HG02763 (cell line): ENCODE measurements at regions not wholly inside any gene's neighbourhood (a gene's known extent, or its start where the extent isn't known, plus 50 kb on each side); places are given as distances from the start of the nearest gene placed in this dataset.
"Not testable (repeated sequence)": the region's sequence is repeated elsewhere in the genome, so short reads cannot be mapped to it uniquely, and the experiment has no call there.

Experiments used
- ATAC-seq: cut with Tn5 transposase; IDR thresholded peaks from one replicate; pipeline ENCODE4 v1.9.1; 2021; ENCODE audit warnings: mild to moderate bottlenecking, moderate library complexity; ENCODE audit not compliant: unreplicated experiment

DNA sequence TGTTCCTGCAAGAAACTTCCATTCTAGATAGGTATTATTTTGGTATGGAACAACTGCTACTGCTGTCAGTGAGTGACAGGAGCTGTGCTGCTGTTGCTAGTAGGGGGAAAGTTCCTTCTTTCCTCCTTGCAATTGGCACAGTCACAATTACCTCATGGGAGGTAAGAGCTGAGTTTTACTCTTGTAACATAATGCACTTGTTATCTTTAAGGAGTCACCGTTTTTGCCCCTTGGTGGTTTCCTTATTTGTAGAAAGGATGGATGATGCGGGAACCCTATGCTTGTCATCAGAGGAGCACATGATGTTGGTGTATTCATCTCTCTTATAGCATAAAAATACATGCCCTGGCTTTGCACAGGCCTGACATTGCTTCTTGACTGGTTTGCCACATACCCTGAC, 234.7 kb upstream of the NPY start:
- no peak for ATAC-seq

DNA sequence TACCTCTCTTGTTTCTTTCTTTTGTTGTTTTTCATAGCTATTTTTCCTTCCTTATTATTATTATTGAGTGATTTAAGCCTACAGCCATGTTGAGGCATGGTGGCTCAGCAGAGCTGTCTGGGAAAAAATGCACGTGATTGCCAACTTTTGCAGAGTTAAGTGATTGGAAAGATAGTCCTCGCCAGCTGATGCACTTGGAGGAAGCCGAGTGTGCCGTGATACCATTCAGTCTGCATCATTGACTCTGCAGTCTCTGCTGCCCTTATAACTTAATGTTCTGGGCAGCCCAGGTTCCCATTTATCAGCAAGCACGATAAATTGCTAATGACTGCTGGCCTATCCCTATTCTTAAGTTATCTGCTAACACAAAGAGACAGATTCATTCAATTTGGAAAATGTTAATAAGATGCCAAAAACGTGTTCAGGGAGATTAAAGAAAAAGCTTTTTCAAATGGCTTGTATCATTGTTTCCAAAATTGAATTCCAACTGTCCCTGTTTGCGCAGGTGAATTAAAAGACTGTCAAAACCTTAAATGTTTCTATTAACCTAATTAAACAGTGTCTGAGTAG, 232.9 kb upstream of the NPY start:
- no peak for ATAC-seq

DNA sequence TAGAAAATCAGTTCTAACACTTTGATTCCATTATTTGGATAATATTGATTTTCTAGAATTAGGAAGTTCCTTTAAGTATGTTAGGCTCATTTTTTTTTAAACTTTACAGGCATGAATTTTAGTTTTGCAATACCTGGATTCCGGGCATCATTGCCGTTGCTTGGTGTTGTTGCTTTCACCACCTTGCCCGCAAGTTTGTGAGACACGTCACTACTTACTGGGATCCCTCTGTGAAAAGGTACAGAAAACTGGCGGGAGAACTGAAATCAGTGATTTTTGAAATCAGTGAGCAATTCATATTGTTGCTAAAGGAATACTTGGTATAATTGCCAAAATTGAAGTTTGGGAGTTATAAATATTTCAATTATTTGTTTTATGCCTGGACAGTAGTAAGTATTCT, 232.3 kb upstream of the NPY start:
- no peak for ATAC-seq

DNA sequence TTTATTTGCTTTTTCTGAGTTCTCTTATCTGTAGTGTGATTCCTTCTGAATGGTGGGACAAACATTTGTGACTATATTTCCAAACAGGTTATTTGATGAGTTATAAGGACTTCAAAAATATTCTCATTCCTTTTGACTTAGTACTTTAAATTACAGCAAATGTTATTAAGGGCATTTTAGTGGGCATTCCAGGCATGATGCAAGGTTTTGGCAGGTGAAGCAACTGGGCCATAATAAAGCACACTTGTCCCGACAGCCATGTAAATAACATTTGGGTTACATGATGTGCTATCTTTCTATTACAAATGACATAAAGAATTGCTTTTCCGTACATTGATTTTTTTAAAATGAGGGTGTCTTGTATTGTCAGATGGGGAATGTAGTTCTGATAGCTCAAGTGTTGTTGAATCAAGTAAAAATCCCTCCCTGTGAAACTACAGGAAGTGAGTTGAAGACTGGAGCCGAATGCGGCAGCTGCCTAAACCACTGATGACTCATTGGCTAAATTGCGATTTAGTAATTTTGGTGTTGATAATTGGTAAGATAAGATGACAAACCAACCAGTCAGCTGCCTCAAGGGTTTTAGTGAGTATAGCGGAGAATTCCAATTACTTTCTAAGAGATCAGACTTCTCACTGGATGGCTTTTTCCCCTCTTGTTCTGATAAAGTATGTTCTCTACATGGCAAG, 231.3 kb upstream of the NPY start:
- ATAC-seq, result no peak

GRCh38 chr7:24054236-24054635, 229.8 kb upstream of the NPY start:
- no peak for ATAC-seq

- no peak for ATAC-seq
Measured at GRCh38 chr7:24057243-24057642, 226.7 kb upstream of the NPY start.

- no peak for ATAC-seq
Measured at GRCh38 chr7:24058953-24059352, 225.0 kb upstream of the NPY start.

- ATAC-seq, result no peak
Measured at GRCh38 chr7:24059775-24060174, 224.2 kb upstream of the NPY start.

DNA sequence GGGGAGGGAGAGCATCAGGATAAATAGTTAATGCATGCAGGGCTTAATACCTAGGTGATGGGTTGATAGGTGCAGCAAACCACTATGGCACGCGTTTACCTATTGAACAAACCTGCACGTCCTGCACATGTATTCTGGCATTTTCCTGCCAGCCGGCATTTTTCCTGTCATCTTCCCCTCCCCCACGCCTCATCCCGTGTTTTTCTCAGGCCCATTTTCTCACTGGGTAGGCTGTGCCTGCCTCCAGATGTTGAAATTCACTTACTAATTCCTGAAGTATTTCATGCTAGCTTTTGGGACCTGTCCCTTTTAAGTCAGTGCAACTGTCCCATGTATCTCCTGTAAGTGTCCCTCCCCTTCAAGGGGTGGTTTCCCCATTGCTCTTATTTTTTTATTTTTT, 220.3 kb upstream of the NPY start:
- ATAC-seq, result no peak

DNA sequence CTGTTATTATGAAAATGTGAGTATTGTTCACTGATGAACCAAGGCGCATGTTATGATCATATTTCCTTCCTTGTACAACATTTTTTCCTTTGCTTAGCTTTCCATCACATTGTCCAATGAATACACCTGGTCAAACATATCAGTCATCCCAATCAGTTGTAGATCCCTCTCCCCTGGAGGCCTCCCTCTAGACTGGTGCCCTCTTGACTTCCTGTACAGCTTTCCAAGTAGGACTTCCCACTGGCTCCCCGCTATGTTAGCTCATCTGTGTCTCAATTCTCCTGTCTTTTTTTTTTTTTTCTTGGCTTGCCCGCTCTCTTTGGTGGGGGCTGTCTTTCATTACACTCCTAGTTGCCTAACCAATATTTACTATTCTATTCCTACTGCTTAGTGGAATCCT, 214.2 kb upstream of the NPY start:
- ATAC-seq, result no peak

DNA sequence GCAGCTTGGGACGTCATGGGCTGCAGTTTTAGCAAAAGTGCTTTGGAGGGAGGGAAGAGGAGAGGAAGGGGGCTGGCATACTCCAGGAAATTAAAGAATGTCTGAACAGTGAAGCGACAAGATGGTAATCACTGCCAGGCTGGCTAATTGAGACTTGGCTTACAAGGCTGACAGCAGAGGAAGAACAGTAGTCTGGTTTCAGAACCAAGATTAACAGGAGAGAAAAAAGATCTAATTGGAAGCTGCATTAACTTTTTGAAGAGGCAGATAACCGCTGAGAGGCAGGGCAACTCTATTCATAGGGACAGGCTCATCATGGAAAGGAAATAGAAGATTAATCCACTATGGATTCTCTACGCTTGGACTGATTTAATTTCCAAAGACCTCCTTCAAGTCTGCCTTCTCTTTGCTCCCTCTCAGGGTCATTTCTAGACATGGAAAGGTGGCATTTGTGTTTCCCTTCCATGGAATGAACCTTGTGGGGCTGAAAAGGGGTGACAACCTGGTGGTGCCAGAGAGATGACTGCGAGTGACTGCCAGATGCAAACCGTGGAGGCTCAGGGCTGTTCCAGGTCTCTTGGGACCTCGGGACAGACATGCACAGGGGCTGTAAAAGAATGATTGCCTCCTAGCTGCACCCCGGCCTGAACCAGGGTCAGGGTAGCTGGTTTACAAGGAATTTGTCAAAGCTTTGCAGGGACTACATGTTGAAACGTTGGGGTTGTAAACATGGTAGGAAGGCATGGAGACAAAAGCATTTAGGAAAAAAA, 210.2 kb upstream of the NPY start:
- no peak for ATAC-seq

GRCh38 chr7:24075426-24075810, 208.6 kb upstream of the NPY start:
- ATAC-seq, result no peak

DNA sequence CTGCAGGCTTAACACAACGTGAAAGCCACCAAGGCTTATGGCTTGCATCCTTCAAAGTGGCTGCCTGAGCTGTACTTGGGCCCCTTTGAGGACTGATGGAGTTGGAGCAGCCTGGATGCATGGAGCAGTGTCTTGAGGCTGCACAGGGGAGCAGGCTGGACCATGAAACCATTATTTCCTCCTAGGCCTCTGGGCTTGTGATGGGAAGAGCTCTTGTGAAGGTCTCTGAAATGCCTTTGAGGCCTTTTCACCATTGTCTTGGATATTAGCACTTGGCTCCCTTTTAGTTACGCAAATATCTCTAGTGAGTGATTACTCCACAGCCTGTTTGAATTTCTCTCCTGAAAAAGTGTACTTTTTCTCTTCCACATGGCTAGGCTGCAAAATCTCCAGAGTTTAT, 201.2 kb upstream of the NPY start:
- no peak for ATAC-seq

DNA sequence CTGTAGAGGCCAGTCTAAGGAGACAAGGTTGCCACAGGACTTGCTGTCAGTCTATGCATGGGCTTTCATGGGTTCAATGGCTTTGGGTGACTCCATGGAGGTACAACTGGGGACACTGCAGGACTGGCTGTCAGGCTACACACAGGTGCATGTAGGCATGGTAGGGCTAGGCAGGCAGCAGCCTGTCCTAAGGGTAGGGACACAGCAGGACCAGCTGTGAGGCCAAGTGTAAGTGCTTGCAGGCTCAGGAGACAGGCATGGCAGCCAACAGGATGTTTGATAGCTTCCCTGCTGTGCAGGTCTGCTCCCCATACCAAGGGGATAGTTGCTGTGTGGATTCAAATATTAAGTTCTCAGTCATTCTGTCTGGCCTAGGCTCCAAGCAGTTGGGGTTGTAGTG, 181.0 kb upstream of the NPY start:
- no peak for ATAC-seq

GRCh38 chr7:24108906-24109376, 175.0 kb upstream of the NPY start:
- peak; percentile 50 for ATAC-seq

GRCh38 chr7:24110056-24110455, 173.9 kb upstream of the NPY start:
- ATAC-seq, result no peak

- ATAC-seq, result no peak
Measured at GRCh38 chr7:24113506-24113905, 170.5 kb upstream of the NPY start.

- no peak for ATAC-seq
Measured at GRCh38 chr7:24115661-24116060, 168.3 kb upstream of the NPY start.

DNA sequence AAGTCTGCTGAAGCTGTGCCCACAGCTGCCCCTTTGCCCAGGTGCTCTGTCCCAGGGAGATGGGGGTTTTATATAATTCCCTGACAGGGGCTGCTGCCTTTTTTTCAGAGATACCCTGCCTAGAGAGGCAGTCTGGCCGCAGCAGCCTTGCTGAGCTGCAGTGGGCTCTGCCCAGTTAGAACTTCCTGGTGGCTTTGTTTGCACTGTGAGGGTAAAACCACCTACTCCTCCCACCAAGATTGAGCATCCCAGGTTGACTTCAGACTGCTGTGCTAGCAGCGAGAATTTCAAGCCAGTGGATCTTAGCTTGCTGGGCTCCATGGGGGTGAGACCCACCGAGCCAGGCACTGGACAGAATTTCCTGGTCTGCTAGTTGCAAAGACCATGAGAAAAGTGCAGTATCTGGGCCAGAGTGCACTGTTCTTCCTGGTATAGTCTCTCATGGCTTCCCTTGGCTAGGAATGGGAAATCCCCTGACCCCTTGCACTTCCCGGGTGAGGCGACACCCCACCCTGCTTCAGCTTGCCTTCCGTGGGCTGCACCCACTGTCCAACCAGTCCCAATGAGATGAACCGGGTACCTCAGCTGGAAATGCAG, 166.0 kb upstream of the NPY start:
- not testable (repeated sequence) for ATAC-seq

GRCh38 chr7:24119852-24120251, 164.1 kb upstream of the NPY start:
- no peak for ATAC-seq

DNA sequence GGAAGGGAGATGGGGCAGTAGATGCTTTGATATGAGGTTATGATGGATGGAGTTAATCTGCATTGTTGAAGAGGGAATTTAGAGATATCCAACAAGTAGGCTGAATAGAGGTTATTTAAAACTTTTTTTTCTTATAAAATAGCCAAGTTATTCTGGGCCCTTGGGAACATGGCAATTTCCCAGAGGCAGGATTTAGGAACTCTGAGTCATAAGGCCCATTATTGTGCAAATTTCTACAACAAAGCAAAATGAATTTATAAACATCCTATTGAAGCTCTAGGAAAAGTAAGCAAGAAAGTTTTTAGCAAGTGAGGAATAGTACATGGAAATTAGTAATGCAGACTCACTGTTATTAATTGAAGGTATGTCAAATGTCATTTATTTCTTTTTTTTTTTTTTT, 160.9 kb upstream of the NPY start:
- no peak for ATAC-seq

DNA sequence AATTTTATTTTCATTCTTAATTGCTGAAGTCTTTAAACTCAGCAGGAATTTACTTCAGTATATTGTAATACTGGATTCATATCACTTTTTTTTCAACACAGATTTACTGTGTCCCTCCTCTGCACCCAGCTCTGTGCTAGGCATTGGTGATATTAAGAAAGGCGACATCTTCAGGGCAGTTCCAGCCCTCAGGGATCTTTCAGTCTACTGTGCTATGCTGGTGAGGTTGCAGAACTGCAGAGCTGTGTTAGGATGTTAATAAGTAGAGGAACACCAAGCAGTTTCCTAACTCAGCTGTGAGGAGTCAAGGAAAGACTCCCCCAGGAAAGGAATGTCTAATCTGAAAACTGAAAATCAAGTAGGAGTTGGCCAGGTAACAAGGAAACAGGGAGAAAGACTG, 158.2 kb upstream of the NPY start:
- no peak for ATAC-seq
